ENCODE measurements at regions not wholly inside any gene's neighbourhood (a gene's known extent, or its start where the extent isn't known, plus 50 kb on each side); places are given as distances from the start of the nearest gene placed in this dataset.

DNA sequence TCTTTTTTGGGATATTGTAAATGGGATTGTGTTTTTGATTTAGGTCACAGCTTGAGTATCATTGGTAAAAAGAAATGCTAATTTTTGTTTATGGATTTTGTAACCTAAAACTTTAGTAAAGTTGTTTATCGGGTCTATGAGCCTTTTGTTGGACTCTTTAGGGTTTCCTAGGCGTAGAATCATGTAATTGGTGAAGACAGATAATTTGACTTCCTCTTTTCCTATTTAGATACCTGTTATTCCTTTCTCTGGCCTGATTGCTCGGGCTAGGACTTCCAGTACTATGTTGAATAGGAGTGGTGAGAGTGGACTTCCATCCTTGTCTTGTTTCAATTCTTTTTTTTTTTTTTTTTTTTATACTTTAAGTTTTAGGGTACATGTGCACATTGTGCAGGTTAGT lies 149.0 kb downstream of the QPCT start:
- no peaks in the 10 kb centered on the region for H3K79me2 ChIP-seq (ENCODE audit: control insufficient read depth, insufficient read depth, low read length)
- H2AFZ ChIP-seq (ENCODE audit: low read depth, low read length): no peak overlapping the region
- WGBS (ENCODE audit: insufficient coverage, low coverage, missing lambda C conversion rate): 2% methylated on average over 3 of the region's 3 CpGs
- FAIRE-seq: no peak
- H3K4me1 ChIP-seq (replicated peaks in 1 of 2; ENCODE audit: control insufficient read depth in 2 of 2, insufficient read depth in 2 of 2, low read length in 2 of 2): no peaks in the 10 kb centered on the region
- H3K4me3 ChIP-seq: no peak overlapping the region
- no peak for ATAC-seq
- 0 out of 2 replicates have a peak, but pooled peaks have one; percentile 45 for TF ChIP-seq ZNF766 (CRISPR knock-in tag; conservative IDR thresholded peaks at IDR 0.05)
- TF ChIP-seq, protein P1, sequence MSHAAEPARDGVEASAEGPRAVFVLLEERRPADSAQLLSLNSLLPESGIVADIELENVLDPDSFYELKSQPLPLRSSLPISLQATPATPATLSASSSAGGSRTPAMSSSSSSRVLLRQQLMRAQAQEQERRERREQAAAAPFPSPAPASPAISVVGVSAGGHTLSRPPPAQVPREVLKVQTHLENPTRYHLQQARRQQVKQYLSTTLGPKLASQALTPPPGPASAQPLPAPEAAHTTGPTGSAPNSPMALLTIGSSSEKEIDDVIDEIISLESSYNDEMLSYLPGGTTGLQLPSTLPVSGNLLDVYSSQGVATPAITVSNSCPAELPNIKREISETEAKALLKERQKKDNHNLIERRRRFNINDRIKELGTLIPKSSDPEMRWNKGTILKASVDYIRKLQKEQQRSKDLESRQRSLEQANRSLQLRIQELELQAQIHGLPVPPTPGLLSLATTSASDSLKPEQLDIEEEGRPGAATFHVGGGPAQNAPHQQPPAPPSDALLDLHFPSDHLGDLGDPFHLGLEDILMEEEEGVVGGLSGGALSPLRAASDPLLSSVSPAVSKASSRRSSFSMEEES (CRISPR knock-in tag; IDR thresholded peaks at IDR 0.05): no peak
- TF ChIP-seq SPI1 (IDR thresholded peaks at IDR 0.05; ENCODE audit: borderline replicate concordance, low read depth, low read length): peak; percentile 75
- no peaks in the 10 kb centered on the region for H3K36me3 ChIP-seq (ENCODE audit: control insufficient read depth, insufficient read depth, low read length)
- no TSS peak for BruUV-seq (replicated peaks)
- no peak for DNase-seq (ENCODE audit: extremely low read depth in 1 of 4, low spot score in 3 of 4)
- H3K9ac ChIP-seq (ENCODE audit: insufficient read depth in 1 of 2, low read depth in 2 of 2, low read length in 2 of 2): no peak overlapping the region
- H3K9me3 ChIP-seq (replicated peaks; ENCODE audit: control insufficient read depth, insufficient read depth, low read depth, low read length): no peaks in the 10 kb centered on the region
- no peak overlapping the region for H3K4me2 ChIP-seq (ENCODE audit: insufficient read depth, low read length)
- H4K20me1 ChIP-seq (replicated peaks; ENCODE audit: control insufficient read depth, insufficient read depth, low read length): no peaks in the 10 kb centered on the region
- no peak overlapping the region for H3K27ac ChIP-seq (ENCODE audit: extremely low read depth, low read depth, low read length)
- CTCF ChIA-PET (ENCODE audit: low intra/inter-chr PET ratio): no interaction called here
- H3K27me3 ChIP-seq (ENCODE audit: control insufficient read depth in 2 of 2, insufficient read depth in 2 of 2, low read length in 2 of 2): no peaks in the 10 kb centered on the region
- intact Hi-C loops (cut with micrococcal nuclease) (no loop called here), in situ Hi-C loops (cut with MboI) (no loop called here)
- no peaks in the 10 kb centered on the region for H3K9me1 ChIP-seq (ENCODE audit: control insufficient read depth, insufficient read depth, low read length)
- POLR2A ChIA-PET: no interaction called here

DNA sequence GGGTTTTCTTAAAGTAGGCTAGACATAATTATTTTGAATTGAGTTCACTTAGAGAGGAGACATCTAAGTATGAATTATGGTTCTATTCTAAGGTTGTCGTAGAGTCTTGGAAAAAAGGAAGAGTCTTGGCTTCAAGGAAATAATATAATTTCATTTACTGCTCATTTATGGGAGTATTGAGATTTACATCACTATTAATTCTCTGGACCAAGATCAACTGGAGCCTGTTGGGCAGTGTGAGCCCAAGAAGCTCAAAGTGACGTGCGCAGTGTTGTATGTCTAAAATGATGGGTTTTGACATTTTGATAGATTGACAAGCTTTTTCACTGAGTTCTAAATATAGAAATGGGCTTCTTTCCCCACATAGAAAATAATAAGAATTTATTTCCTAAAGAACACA lies 154.7 kb downstream of the QPCT start:
- FAIRE-seq (no peak), DNase-seq (ENCODE audit: extremely low read depth in 1 of 4, low spot score in 3 of 4) (no peak), ATAC-seq (no peak)
- in situ Hi-C loops (cut with MboI): no loop called here
- H3K79me2 ChIP-seq (ENCODE audit: control insufficient read depth, insufficient read depth, low read length): no peaks in the 10 kb centered on the region
- H3K4me3 ChIP-seq: no peak overlapping the region
- H3K9me3 ChIP-seq (replicated peaks; ENCODE audit: control insufficient read depth, insufficient read depth, low read depth, low read length): no peaks in the 10 kb centered on the region
- H3K27me3 ChIP-seq (ENCODE audit: control insufficient read depth in 2 of 2, insufficient read depth in 2 of 2, low read length in 2 of 2): no peaks in the 10 kb centered on the region
- intact Hi-C loops (cut with micrococcal nuclease): no loop called here
- H3K9ac ChIP-seq (ENCODE audit: insufficient read depth in 1 of 2, low read depth in 2 of 2, low read length in 2 of 2): no peak overlapping the region
- TF ChIP-seq BMI1 (IDR thresholded peaks at IDR 0.05; ENCODE audit: low read length): no peak
- no peak for TF ChIP-seq SMAD4 (CRISPR knock-in tag; conservative IDR thresholded peaks at IDR 0.05)
- no peak overlapping the region for H2AFZ ChIP-seq (ENCODE audit: low read depth, low read length)
- BruUV-seq (replicated peaks): no TSS peak
- CTCF ChIA-PET (ENCODE audit: low intra/inter-chr PET ratio): no interaction called here
- no peaks in the 10 kb centered on the region for H3K36me3 ChIP-seq (ENCODE audit: control insufficient read depth, insufficient read depth, low read length)
- POLR2A ChIA-PET: interaction anchor here (0.6 kb wide), 1 partner anchor 73 kb away, joined by 3 read pairs; no protein-coding TSS in a partner anchor
- no peaks in the 10 kb centered on the region for H3K9me1 ChIP-seq (ENCODE audit: control insufficient read depth, insufficient read depth, low read length)
- WGBS (ENCODE audit: insufficient coverage, low coverage, missing lambda C conversion rate): 25% methylated on average over 3 of the region's 3 CpGs
- no peaks in the 10 kb centered on the region for H4K20me1 ChIP-seq (replicated peaks; ENCODE audit: control insufficient read depth, insufficient read depth, low read length)
- H3K4me1 ChIP-seq (replicated peaks in 1 of 2; ENCODE audit: control insufficient read depth in 2 of 2, insufficient read depth in 2 of 2, low read length in 2 of 2): no peaks in the 10 kb centered on the region
- no peak overlapping the region for H3K27ac ChIP-seq (ENCODE audit: extremely low read depth, low read depth, low read length)
- no peak overlapping the region for H3K4me2 ChIP-seq (ENCODE audit: insufficient read depth, low read length)

All from K562 (cell line).